ENCODE measurements at regions not wholly inside any gene's neighbourhood (a gene's known extent, or its start where the extent isn't known, plus 50 kb on each side); places are given as distances from the start of the nearest gene placed in this dataset.
"Not testable (repeated sequence)": the region's sequence is repeated elsewhere in the genome, so short reads cannot be mapped to it uniquely, and the experiment has no call there.

DNA sequence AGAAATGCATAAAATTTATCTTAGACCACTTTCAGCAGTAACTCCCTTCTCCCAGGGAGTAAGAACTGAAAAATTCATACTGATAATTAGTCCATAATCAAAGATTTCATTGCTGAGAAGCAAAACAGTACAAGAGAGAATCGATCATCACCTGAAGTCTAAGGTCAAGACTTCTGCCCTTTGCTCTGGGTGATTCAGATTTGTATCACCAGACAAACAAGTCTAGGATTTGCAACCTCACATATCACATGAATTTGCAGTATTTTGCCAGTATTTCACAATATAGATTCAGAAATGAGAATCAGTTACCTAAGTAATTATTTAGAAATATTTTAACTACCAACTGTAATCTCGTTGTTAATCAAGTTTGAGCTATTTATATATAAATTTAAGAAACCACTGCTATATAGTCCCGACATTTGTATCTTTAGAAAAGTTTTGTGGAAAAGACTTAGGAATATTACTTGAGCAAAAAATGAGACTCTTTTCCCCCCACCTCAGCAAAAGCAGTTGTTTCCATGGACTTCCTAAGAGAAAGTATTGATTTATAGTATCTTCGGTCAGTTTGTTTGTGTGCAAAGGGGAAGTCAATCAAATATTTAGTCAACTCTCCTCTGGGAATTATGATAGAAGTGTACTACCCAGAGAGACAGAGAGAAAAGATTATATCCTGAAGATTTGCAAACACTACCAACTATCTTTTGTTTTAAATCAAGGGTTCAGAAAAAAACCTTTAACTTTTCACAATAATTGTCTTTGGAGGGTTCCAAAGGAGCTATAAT lies 840.1 kb downstream of the TRHDE start:
- H3K4me3 ChIP-seq (replicated peaks; ENCODE audit: low read depth, low read length): no peak overlapping the region
- DNase-seq (ENCODE audit: extremely low read depth, low read depth): no peak
- TF ChIP-seq, protein P1, sequence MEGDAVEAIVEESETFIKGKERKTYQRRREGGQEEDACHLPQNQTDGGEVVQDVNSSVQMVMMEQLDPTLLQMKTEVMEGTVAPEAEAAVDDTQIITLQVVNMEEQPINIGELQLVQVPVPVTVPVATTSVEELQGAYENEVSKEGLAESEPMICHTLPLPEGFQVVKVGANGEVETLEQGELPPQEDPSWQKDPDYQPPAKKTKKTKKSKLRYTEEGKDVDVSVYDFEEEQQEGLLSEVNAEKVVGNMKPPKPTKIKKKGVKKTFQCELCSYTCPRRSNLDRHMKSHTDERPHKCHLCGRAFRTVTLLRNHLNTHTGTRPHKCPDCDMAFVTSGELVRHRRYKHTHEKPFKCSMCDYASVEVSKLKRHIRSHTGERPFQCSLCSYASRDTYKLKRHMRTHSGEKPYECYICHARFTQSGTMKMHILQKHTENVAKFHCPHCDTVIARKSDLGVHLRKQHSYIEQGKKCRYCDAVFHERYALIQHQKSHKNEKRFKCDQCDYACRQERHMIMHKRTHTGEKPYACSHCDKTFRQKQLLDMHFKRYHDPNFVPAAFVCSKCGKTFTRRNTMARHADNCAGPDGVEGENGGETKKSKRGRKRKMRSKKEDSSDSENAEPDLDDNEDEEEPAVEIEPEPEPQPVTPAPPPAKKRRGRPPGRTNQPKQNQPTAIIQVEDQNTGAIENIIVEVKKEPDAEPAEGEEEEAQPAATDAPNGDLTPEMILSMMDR (IDR thresholded peaks at IDR 0.05; ENCODE audit: low read depth, low read length, missing control alignments): no peak

DNA sequence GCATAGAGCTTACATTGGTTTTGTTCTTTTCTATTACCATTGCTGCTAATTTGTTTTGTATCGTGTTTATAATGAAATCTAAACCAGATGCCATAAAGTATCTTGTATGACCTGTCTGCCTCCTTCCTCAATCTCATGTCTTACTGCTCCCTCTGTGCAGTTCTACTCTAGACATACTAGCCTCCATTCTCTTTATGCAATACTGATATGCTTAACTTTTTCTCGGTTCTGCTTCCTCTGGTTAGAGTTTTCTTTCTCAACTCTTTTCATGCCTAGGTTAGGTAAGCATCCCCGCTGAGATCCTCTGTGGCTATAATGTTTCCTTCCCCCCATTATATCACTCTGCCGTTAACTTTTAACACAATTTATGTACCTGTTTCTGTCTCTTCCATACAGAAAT lies 852.3 kb downstream of the TRHDE start:
- no peak for DNase-seq (ENCODE audit: extremely low read depth, low read depth)
- no peak overlapping the region for H3K4me3 ChIP-seq (replicated peaks; ENCODE audit: low read depth, low read length)

DNA sequence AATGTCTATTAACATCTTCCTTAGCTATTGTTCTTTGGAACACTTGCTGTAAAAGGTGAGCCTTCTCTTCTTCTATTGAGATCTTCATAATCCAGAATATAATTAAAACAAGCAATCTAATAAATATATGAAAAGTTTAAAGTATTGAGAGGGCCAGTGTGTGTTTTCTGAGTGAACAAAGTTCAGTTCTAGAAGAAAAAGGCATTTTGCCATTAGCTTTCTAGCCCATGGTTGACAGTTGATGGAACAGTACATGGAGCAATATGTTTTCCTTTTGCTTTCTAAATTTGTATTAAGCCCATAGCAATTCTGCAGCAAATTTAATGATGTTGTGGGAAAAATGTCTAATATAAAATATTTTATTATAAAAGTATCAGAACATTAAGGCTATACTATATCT lies 853.0 kb downstream of the TRHDE start:
- no peak overlapping the region for H3K4me3 ChIP-seq (replicated peaks; ENCODE audit: low read depth, low read length)
- TF ChIP-seq, protein P1 (IDR thresholded peaks at IDR 0.05; ENCODE audit: low read depth, low read length, missing control alignments): no peak
- no peak for DNase-seq (ENCODE audit: extremely low read depth, low read depth)

More for the DNA sequence above, 852.3 kb downstream of the TRHDE start:
- TF ChIP-seq, protein P1 (IDR thresholded peaks at IDR 0.05; ENCODE audit: low read depth, low read length, missing control alignments): no peak

DNA sequence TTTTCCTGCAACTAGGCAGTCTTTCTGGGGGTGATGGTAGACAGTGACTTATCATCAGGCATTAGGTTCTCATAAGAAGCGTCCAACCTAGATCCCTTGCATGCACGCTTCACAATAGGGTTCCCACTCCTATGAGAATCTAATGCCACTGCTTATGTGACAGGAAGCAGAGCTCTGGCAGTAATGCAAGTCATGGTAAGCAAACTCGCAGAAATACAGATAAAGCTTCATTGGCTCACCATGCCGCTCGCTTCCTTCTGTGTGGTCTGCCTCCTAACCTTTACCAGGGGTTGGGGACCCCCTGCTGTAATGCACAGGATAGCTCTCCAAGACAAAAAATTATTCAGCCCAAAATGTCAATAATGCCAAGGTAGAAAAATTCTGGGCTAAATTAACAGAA lies 864.2 kb downstream of the TRHDE start:
- TF ChIP-seq, protein P1 (IDR thresholded peaks at IDR 0.05; ENCODE audit: low read depth, low read length, missing control alignments): no peak
- DNase-seq (ENCODE audit: extremely low read depth, low read depth): no peak
- no peak overlapping the region for H3K4me3 ChIP-seq (replicated peaks; ENCODE audit: low read depth, low read length)

DNA sequence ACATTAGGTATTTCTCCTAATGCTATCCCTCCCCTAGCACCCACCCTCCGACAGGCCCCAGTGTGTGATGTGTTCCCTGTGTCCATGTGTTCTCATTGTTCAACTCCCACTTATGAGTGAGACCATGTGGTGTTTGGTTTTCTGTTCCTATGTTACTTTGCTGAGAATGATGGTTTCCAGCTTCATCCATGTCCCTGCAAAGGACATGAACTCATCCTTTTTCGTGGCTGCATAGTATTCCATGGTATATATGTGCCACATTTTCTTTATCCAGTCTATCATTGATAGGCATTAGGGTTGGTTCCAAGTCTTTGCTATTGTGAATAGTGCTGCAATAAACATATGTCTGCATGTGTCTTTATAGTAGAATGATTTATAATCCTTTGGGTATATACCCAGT lies 867.5 kb downstream of the TRHDE start:
- DNase-seq (ENCODE audit: extremely low read depth, low read depth); H3K4me3 ChIP-seq (replicated peaks; ENCODE audit: low read depth, low read length): not testable (repeated sequence)

DNA sequence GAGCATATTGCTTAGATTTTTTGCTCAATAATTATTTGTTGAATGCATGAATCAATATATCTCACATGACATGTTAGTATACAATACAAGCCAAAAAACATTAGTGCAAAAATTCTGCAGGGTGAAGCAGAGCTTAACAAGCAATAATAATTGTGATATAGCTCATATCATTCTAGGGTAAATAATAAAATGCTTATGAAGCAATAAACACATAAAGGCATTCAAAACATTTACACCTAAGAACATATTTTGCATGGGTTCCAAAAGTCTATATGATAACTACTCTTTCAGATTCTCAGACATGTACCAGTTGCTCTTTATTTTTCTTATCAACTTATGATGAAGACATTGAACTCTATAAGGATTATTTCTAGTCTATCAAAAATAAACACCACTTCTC lies 886.2 kb downstream of the TRHDE start:
- H3K4me3 ChIP-seq (replicated peaks; ENCODE audit: low read depth, low read length): no peak overlapping the region
- TF ChIP-seq, protein P1 (IDR thresholded peaks at IDR 0.05; ENCODE audit: low read depth, low read length, missing control alignments): no peak
- no peak for DNase-seq (ENCODE audit: extremely low read depth, low read depth)

DNA sequence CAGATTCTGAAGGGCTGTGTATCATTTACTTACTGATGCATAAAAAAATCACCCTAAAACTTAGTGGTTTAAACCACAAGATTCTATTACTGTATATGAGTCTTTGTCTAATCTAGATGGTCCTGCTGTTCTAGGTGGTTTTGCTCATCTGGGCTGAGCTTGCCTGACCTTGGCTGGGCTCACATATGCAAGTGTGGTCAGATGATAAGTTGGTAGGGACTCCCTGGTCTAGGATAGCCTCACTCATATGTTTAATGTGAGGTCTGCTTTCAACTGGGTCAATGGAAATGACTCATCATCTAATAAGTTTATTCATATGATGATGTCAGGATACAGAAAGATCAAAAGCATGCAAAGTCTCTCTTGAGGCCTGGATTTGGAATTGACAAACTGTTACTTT lies 887.8 kb downstream of the TRHDE start:
- DNase-seq (ENCODE audit: extremely low read depth, low read depth): no peak
- no peak overlapping the region for H3K4me3 ChIP-seq (replicated peaks; ENCODE audit: low read depth, low read length)
- TF ChIP-seq, protein P1 (IDR thresholded peaks at IDR 0.05; ENCODE audit: low read depth, low read length, missing control alignments): no peak

Data from HFF-Myc (cell line).